ENCODE measurements at regions not wholly inside any gene's neighbourhood (a gene's known extent, or its start where the extent isn't known, plus 50 kb on each side); places are given as distances from the start of the nearest gene placed in this dataset.

DNA sequence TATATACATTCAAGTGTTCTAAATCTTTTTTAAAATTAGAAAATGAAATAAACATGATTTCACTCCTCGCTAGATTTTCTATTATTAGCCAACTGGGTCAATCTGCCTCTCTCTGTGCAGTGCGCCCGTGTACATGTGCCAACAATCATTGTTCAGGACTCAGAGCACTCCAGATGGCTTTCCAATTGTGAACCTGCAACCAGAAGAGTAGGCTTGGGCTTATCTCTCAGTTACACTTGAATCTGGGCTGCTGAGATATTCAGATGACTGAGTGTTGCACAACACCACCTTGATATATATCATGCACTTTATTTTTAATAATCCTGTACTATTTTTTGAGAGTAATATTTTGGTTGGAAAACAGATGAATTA, 184.0 kb upstream of the FSTL5 start:
- no peak overlapping the region for H3K4me3 ChIP-seq (ENCODE audit: control insufficient read depth, low read depth, low read length)
- no peak for DNase-seq (ENCODE audit: low read depth)
- no peak for TF ChIP-seq CTCF (IDR thresholded peaks at IDR 0.05; ENCODE audit: control insufficient read depth, insufficient read depth, low read depth, low read length, missing control alignments)

DNA sequence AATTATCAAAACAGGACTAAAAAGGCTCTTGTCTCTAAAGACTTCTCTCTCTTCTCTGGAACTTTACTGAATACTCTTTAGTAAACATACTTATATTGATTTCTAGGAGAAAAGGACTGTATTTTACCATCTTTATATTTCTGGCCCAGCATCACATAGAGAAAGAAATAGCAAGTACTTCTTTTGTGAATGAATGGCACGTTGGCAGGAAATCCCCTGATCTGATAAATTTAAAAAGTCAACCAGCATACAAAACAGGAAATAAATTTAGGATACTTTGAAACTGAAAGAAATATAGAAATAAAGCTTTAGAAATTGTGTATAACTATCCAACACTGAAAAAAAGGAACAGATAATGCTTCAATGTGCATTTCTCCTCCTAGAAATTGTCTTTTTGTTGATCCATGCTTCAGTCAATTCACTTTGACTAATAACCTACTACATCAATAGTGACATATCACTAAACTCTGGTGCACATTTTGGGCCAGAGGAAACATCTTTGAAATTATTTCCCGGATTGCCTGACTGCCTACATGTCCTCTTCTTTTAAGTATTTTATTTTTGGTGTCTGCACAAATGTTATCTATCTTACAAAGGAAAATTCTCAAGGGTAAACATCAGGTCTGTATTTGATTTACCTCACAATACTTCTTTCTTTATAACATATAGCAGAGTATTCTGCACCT, 183.5 kb upstream of the FSTL5 start:
- H3K4me3 ChIP-seq (ENCODE audit: control insufficient read depth, low read depth, low read length): no peak overlapping the region
- no peak for TF ChIP-seq CTCF (IDR thresholded peaks at IDR 0.05; ENCODE audit: control insufficient read depth, insufficient read depth, low read depth, low read length, missing control alignments)

GRCh38 chr4:162343967-162344366, 180.2 kb upstream of the FSTL5 start:
- DNase-seq (ENCODE audit: low read depth): no peak
- no peak overlapping the region for H3K4me3 ChIP-seq (ENCODE audit: control insufficient read depth, low read depth, low read length)
- TF ChIP-seq CTCF (IDR thresholded peaks at IDR 0.05; ENCODE audit: control insufficient read depth, insufficient read depth, low read depth, low read length, missing control alignments): no peak

More for the DNA sequence above, 183.5 kb upstream of the FSTL5 start:
- DNase-seq (ENCODE audit: low read depth): no peak

DNA sequence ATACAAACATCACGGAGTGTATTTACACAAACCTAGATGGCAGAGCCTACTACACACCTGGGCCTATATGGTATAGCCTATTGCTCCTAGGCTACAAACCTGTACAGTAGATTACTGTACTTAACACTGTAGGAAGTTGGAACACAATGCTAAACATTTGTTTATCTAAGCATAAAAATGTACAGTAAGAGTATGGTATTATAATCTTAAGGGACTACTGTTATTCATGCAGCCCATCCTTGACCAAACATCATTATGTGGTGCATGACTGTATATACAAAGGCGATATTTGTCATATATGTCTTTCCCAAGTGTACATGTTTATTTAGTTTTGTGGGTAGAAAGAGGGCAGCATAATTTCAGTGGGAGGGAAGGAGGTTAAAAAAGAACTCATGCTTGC, 177.7 kb upstream of the FSTL5 start:
- DNase-seq (ENCODE audit: low read depth): no peak
- H3K4me3 ChIP-seq (ENCODE audit: control insufficient read depth, low read depth, low read length): no peak overlapping the region
- TF ChIP-seq CTCF (IDR thresholded peaks at IDR 0.05; ENCODE audit: control insufficient read depth, insufficient read depth, low read depth, low read length, missing control alignments): no peak

- no peak overlapping the region for H3K4me3 ChIP-seq (ENCODE audit: control insufficient read depth, low read depth, low read length)
- no peak for TF ChIP-seq CTCF (IDR thresholded peaks at IDR 0.05; ENCODE audit: control insufficient read depth, insufficient read depth, low read depth, low read length, missing control alignments)
- no peak for DNase-seq (ENCODE audit: low read depth)
Measured at GRCh38 chr4:162323919-162324318, 160.1 kb upstream of the FSTL5 start.

DNA sequence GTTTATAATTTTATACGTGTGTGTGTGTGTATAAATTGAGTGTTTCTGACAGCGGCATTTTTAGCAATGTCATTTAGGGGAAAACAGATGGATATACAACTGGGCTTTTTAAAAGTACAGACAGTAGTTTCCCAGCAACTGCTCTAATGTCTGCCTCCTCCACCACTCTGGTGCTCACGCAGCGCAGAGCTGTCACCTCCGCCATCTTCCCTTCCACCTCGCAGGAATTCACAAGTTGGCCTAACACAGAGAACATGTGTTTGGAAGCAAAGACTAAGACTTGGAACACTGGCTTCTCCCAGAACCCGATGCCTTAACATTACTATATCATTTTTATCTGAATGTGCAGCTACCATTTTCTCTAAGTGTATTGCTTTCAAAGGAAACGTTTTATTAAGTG, 158.3 kb upstream of the FSTL5 start:
- H3K4me3 ChIP-seq (ENCODE audit: control insufficient read depth, low read depth, low read length): no peak overlapping the region
- TF ChIP-seq CTCF (IDR thresholded peaks at IDR 0.05; ENCODE audit: control insufficient read depth, insufficient read depth, low read depth, low read length, missing control alignments): no peak
- DNase-seq (ENCODE audit: low read depth): no peak

DNA sequence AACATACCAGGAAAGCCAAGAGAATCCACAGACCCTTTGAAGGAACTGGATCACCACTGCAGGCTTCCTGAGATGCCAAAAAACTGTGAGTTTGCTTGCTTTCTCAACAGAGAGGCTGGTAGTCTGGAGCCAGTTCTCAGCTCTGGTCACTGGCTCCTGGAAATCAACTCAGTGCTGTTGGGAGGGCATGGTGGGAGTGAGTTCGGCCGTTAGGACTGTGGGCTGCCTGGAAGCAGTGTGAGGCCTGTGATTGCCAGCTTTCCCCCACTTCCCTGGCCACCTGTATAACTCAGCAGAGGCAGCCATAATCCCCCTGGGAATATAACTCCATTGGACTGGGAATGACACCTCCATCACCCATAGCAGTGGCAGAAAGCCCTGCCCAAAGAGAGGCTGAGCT, 122.0 kb upstream of the FSTL5 start:
- H3K4me3 ChIP-seq (ENCODE audit: control insufficient read depth, low read depth, low read length): no peak overlapping the region
- TF ChIP-seq CTCF (IDR thresholded peaks at IDR 0.05; ENCODE audit: control insufficient read depth, insufficient read depth, low read depth, low read length, missing control alignments): no peak
- no peak for DNase-seq (ENCODE audit: low read depth)
